GM12874 (cell line): ENCODE measurements at regions not wholly inside any gene's neighbourhood (a gene's known extent, or its start where the extent isn't known, plus 50 kb on each side); places are given as distances from the start of the nearest gene placed in this dataset.

Source experiments
- CTCF ChIP-seq: IDR thresholded peaks from 2 replicates; pipeline ENCODE4 v1.5.1; 2011; ENCODE audit warnings: low read depth, mild to moderate bottlenecking, control low read depth, low read length, moderate library complexity; ENCODE audit not compliant: insufficient read depth

GRCh38 chr1:8255712-8256111 lies 62.2 kb upstream of the SLC45A1 start:
- TF ChIP-seq CTCF, result no peak

GRCh38 chr1:8252266-8252951 lies 65.5 kb upstream of the SLC45A1 start:
- TF ChIP-seq CTCF, result no peak

- TF ChIP-seq CTCF, result no peak
These were observed 66.3 kb upstream of the SLC45A1 start for GRCh38 chr1:8251635-8252034.

GRCh38 chr1:8249838-8250237 lies 68.1 kb upstream of the SLC45A1 start:
- no peak for TF ChIP-seq CTCF

- no peak for TF ChIP-seq CTCF
These were observed 70.0 kb upstream of the SLC45A1 start for GRCh38 chr1:8247811-8248436.

- no peak for TF ChIP-seq CTCF
These were observed 73.6 kb upstream of the SLC45A1 start for GRCh38 chr1:8244304-8244703.

- TF ChIP-seq CTCF, result no peak
These were observed 75.4 kb upstream of the SLC45A1 start for GRCh38 chr1:8242498-8242897.
